ENCODE measurements at regions not wholly inside any gene's neighbourhood (a gene's known extent, or its start where the extent isn't known, plus 50 kb on each side); places are given as distances from the start of the nearest gene placed in this dataset.

DNA sequence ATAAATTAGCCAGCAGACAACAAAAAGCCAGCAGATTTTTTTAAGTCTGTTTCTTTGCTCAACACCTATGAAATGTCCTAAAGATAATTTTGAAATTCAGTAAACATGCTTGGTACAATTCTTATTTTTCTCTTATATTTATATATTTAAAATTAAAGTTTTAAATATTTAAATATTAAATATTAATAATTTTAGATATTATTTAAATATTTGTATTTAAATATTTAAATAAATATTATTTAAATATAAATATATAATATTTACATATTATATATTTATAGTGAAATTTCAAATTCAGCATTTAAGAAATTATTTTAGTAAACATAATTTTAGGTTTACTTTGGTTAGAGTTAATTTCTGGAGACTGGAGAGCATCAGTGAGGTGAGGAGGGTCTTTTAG, 1554.2 kb downstream of the NCAM2 start:
- Mint-ChIP-seq H3K9me3 (peaks cover 2% of the 10 kb centered on the region), H3K27ac (no peak overlapping the region), H3K4me3 (no peak overlapping the region), H3K36me3 (ENCODE audit: low read depth) (no peaks in the 10 kb centered on the region), H3K27me3 (no peaks in the 10 kb centered on the region), H3K4me1 (no peaks in the 10 kb centered on the region)
- CTCF ChIA-PET: no interaction called here
- POLR2A ChIA-PET: no interaction called here
- no peak for DNase-seq

- Mint-ChIP-seq H3K4me1 (no peaks in the 10 kb centered on the region), H3K9me3 (peaks cover 15% of the 10 kb centered on the region), H3K36me3 (ENCODE audit: low read depth) (no peaks in the 10 kb centered on the region), H3K4me3 (no peak overlapping the region), H3K27me3 (no peaks in the 10 kb centered on the region), H3K27ac (no peak overlapping the region)
- no peak for DNase-seq
- CTCF ChIA-PET: no interaction called here
- POLR2A ChIA-PET: no interaction called here
Measured at GRCh38 chr21:22554690-22555316, 1556.6 kb downstream of the NCAM2 start.

DNA sequence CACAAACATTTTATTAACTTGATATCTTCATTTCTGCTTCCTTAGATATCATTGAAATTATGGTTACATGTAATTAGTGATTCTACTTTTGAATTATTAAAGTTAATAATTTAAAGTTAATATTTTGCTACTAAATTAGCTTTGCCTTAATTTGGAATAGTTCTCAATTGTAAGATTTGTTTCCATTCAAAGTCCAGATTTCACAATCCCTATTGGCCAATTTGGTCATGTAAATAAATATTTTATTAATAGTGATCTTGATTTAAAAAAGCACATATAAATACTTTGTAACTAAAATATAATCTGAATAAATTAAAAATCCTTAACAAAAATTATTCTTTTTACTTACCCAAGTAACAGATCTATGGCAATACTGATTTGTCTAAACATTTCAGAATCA, 1558.6 kb downstream of the NCAM2 start:
- POLR2A ChIA-PET: no interaction called here
- CTCF ChIA-PET: no interaction called here
- no peaks in the 10 kb centered on the region for H3K36me3 Mint-ChIP-seq (ENCODE audit: low read depth)

GRCh38 chr21:22561946-22562345, 1563.7 kb downstream of the NCAM2 start:
- H3K9me3 Mint-ChIP-seq: peaks cover 25% of the 10 kb centered on the region
- H3K4me3 Mint-ChIP-seq: no peak overlapping the region
- no peak for DNase-seq
- POLR2A ChIA-PET: no interaction called here
- H3K27me3 Mint-ChIP-seq: no peaks in the 10 kb centered on the region
- CTCF ChIA-PET: no interaction called here
- H3K4me1 Mint-ChIP-seq: no peaks in the 10 kb centered on the region
- no peak overlapping the region for H3K27ac Mint-ChIP-seq
- H3K36me3 Mint-ChIP-seq (ENCODE audit: low read depth): no peaks in the 10 kb centered on the region

More for the DNA sequence above, 1558.6 kb downstream of the NCAM2 start:
- no peaks in the 10 kb centered on the region for H3K4me1 Mint-ChIP-seq
- H3K4me3 Mint-ChIP-seq: no peak overlapping the region
- peaks cover 24% of the 10 kb centered on the region for H3K9me3 Mint-ChIP-seq
- no peaks in the 10 kb centered on the region for H3K27me3 Mint-ChIP-seq
- no peak overlapping the region for H3K27ac Mint-ChIP-seq
- DNase-seq: no peak

DNA sequence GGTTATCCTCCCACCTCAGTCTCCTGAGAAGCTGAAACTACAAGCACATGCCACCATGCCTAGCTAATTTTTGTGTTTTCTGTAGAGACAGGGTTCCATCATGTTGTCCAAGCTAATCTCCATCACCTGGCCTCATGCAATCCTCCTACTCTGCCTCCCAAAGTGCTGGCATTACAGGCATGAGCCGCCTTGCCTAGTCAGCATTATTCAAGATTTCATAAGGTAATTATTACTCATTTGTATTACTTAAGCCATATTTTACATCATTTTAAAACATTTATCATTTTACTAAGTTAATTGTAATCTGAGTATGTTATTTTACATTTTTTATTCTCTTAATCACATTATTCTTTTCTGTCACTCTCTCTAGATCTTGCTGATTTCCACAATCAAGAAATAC, 1575.6 kb downstream of the NCAM2 start:
- DNase-seq: no peak
- ChIA-PET CTCF (no interaction called here), POLR2A (no interaction called here)
- Mint-ChIP-seq H3K4me3 (no peak overlapping the region), H3K4me1 (no peaks in the 10 kb centered on the region), H3K36me3 (ENCODE audit: low read depth) (no peaks in the 10 kb centered on the region), H3K9me3 (no peaks in the 10 kb centered on the region), H3K27me3 (no peaks in the 10 kb centered on the region), H3K27ac (no peak overlapping the region)

- no peak for DNase-seq
- Mint-ChIP-seq H3K9me3 (peaks cover 3% of the 10 kb centered on the region), H3K4me1 (no peaks in the 10 kb centered on the region), H3K27me3 (no peaks in the 10 kb centered on the region), H3K4me3 (no peak overlapping the region), H3K36me3 (ENCODE audit: low read depth) (no peaks in the 10 kb centered on the region), H3K27ac (no peak overlapping the region)
- ChIA-PET CTCF (interaction anchor here (0.5 kb wide), 1 partner anchor 93 kb away, joined by 3 read pairs; no protein-coding TSS in a partner anchor), POLR2A (no interaction called here)
Measured at GRCh38 chr21:22575165-22575584, 1577.0 kb downstream of the NCAM2 start.

DNA sequence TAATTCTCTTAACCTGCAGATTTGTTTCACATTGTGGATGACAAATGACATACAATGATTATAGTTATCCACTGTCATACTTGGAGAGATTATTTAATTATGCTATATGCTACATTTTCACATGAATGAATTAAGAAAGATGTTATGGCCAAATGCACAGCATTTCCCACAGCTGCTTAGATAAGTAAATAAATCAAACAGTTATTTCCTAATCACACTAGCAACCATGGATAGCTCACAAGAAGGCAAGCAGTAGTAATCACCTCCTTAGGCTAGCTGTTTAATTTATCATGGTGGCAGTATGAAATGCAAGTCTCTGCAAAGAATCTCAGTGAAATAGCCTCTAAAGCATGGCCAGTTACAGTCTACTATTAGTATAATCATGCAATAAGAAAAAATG, 1581.5 kb downstream of the NCAM2 start:
- Mint-ChIP-seq H3K27me3 (no peaks in the 10 kb centered on the region), H3K36me3 (ENCODE audit: low read depth) (no peaks in the 10 kb centered on the region), H3K4me1 (no peaks in the 10 kb centered on the region), H3K4me3 (no peak overlapping the region), H3K9me3 (peaks cover 3% of the 10 kb centered on the region), H3K27ac (no peak overlapping the region)
- ChIA-PET CTCF (no interaction called here), POLR2A (no interaction called here)
- DNase-seq: no peak

DNA sequence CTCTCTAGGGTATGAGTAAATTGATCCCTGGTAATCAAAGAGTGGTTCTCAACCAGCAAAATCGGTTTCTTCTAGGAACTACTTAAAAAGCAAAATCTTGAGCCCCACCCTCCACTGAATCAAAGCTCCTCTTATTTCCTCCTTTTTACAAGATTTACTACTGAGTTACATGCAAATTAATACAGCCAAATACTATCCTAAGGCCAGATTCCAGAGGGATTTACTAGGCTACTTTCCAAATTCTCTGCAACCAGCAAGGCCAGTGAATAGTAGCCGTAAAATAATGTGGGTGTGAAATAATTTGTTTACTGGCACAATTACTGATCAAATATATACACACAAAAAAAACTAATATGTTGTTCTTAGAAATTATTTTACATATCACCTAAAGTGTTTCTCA, 1583.8 kb downstream of the NCAM2 start:
- Mint-ChIP-seq H3K36me3 (ENCODE audit: low read depth) (no peaks in the 10 kb centered on the region), H3K27ac (no peak overlapping the region), H3K27me3 (no peaks in the 10 kb centered on the region), H3K9me3 (peaks cover 5% of the 10 kb centered on the region), H3K4me1 (no peaks in the 10 kb centered on the region), H3K4me3 (no peak overlapping the region)
- no peak for DNase-seq
- POLR2A ChIA-PET: no interaction called here
- CTCF ChIA-PET: no interaction called here

- Mint-ChIP-seq H3K4me3 (no peak overlapping the region), H3K9me3 (peaks cover 6% of the 10 kb centered on the region), H3K36me3 (ENCODE audit: low read depth) (no peaks in the 10 kb centered on the region), H3K27me3 (no peaks in the 10 kb centered on the region), H3K27ac (no peak overlapping the region), H3K4me1 (no peaks in the 10 kb centered on the region)
- POLR2A ChIA-PET: no interaction called here
- CTCF ChIA-PET: no interaction called here
- DNase-seq: no peak
Measured at GRCh38 chr21:22584308-22584707, 1586.1 kb downstream of the NCAM2 start.

DNA sequence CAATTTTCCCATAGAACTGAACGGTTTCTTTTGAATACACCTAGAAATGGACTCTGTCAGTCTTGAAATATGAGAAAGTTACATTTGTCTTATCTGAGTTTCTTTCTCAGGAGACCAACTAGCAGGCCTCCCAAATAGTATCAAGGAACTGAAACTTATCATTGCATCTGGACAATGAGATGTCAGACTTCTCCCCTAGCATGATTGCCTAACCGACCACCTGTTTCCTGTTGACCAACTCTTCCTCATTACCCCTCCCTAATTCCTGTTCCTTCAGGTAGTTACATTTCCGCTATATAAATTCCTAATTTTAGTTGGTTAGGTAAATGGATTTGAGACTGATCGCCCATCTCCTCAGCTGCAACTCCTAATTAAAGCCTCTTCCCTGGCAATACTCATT, 1587.3 kb downstream of the NCAM2 start:
- POLR2A ChIA-PET: no interaction called here
- Mint-ChIP-seq H3K4me1 (no peaks in the 10 kb centered on the region), H3K4me3 (no peak overlapping the region), H3K36me3 (ENCODE audit: low read depth) (no peaks in the 10 kb centered on the region), H3K27me3 (no peaks in the 10 kb centered on the region), H3K27ac (no peak overlapping the region), H3K9me3 (peaks cover 6% of the 10 kb centered on the region)
- CTCF ChIA-PET: no interaction called here
- no peak for DNase-seq

GRCh38 chr21:22597660-22598255, 1599.5 kb downstream of the NCAM2 start:
- H3K27me3 Mint-ChIP-seq: no peaks in the 10 kb centered on the region
- peaks cover 5% of the 10 kb centered on the region for H3K9me3 Mint-ChIP-seq
- no peak for DNase-seq
- ChIA-PET POLR2A (no interaction called here), CTCF (no interaction called here)
- H3K4me1 Mint-ChIP-seq: no peaks in the 10 kb centered on the region
- H3K36me3 Mint-ChIP-seq (ENCODE audit: low read depth): no peaks in the 10 kb centered on the region
- H3K4me3 Mint-ChIP-seq: no peak overlapping the region
- no peak overlapping the region for H3K27ac Mint-ChIP-seq

DNA sequence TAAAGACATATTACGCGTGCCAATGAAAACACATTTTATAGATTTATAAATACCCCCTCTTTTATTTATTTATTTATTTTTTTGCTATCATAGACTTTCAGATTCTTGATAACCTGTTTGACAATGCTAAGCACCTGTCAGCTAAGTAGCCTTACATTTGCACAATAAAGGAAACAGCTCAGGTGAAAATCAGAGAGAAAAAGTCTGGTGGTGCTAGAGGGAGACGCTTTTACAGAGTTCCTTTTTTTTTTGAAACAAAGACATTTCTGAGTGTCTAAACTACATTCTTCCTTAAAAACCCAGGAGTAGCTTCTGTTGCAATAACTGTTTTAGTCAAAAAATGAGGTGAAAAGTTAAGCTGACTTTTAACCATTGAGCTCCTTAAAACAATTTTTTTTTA, 1611.6 kb downstream of the NCAM2 start:
- ChIA-PET POLR2A (no interaction called here), CTCF (no interaction called here)
- Mint-ChIP-seq H3K27ac (no peak overlapping the region), H3K36me3 (ENCODE audit: low read depth) (no peaks in the 10 kb centered on the region), H3K4me1 (no peaks in the 10 kb centered on the region), H3K4me3 (no peak overlapping the region), H3K9me3 (peaks cover 14% of the 10 kb centered on the region), H3K27me3 (no peaks in the 10 kb centered on the region)
- DNase-seq: no peak

- peaks cover 4% of the 10 kb centered on the region for H3K9me3 Mint-ChIP-seq
- no peak for DNase-seq
- H3K4me1 Mint-ChIP-seq: no peaks in the 10 kb centered on the region
- H3K4me3 Mint-ChIP-seq: no peak overlapping the region
- H3K36me3 Mint-ChIP-seq (ENCODE audit: low read depth): no peaks in the 10 kb centered on the region
- no peak overlapping the region for H3K27ac Mint-ChIP-seq
- H3K27me3 Mint-ChIP-seq: no peaks in the 10 kb centered on the region
- ChIA-PET CTCF (no interaction called here), POLR2A (no interaction called here)
Measured at GRCh38 chr21:22627911-22628310, 1629.7 kb downstream of the NCAM2 start.

- DNase-seq: no peak
- CTCF ChIA-PET: no interaction called here
- H3K4me1 Mint-ChIP-seq: no peaks in the 10 kb centered on the region
- POLR2A ChIA-PET: no interaction called here
- no peak overlapping the region for H3K27ac Mint-ChIP-seq
- peaks cover 2% of the 10 kb centered on the region for H3K9me3 Mint-ChIP-seq
- no peak overlapping the region for H3K4me3 Mint-ChIP-seq
- H3K27me3 Mint-ChIP-seq: no peaks in the 10 kb centered on the region
- no peaks in the 10 kb centered on the region for H3K36me3 Mint-ChIP-seq (ENCODE audit: low read depth)
Measured at GRCh38 chr21:22630953-22631465, 1632.8 kb downstream of the NCAM2 start.

Measured in activated CD4-positive, alpha-beta memory T cell treated with anti-CD3 and anti-CD28 coated beads, Interleukin-2, amount 10 ng/mL, durations not matched to agents 7 days and 5 days (primary cell).